ENCODE measurements at regions not wholly inside any gene's neighbourhood (a gene's known extent, or its start where the extent isn't known, plus 50 kb on each side); places are given as distances from the start of the nearest gene placed in this dataset.

DNA sequence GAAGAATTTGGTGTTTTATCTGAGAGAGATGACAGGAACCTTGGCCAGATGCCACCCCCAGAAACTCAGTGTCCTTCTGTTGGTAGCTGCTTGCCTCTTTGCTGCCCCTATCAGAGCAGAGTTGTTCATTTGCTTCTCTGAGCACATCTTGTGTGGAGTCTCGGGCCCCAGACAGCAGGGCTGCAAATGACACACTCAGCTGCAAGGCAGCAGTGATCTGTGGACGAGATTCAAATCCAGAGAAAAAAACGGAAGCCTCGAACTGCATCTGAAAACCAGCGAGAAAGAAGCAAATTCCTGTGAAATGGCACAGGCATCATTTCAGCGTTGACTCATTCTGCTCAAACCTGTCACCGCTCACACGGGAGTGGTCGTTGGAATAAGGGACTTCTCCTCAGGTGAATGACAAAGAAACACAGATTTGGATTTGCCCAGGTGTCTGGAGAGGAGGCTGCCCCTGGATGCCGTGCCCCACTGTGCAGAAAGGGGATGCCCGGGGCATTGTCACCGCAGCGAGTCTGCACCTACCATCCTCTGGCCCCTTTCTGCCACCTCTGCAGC is 144.7 kb downstream of the PFKFB3 start:
- no peak overlapping the region for H3K27ac ChIP-seq (ENCODE audit: low read depth, low read length)
- no peak overlapping the region for H3K4me2 ChIP-seq (ENCODE audit: insufficient read depth in 1 of 2, low read depth in 2 of 2, low read length in 2 of 2)
- H3K9ac ChIP-seq (replicated peaks in 1 of 4; ENCODE audit: extremely low read depth in 1 of 4, low read depth in 3 of 4, low read length in 3 of 4), result no peak overlapping the region
- no peak overlapping the region for H2AK5ac ChIP-seq (ENCODE audit: low read depth, low read length)
- H2AFZ ChIP-seq (ENCODE audit: low read length), result no peak overlapping the region
- H3K18ac ChIP-seq (ENCODE audit: extremely low read depth, low read length), result no peak overlapping the region
- no peaks in the 10 kb centered on the region for H4K20me1 ChIP-seq (replicated peaks in 1 of 2; ENCODE audit: control insufficient read depth in 1 of 2, insufficient read depth in 2 of 2, low read length in 2 of 2)
- H4K5ac ChIP-seq (ENCODE audit: insufficient read length, low read depth, low read length), result no peak overlapping the region
- no peak overlapping the region for H4K8ac ChIP-seq (ENCODE audit: extremely low read depth, insufficient read depth, low read length)
- no peak for TF ChIP-seq GTF2F1 (IDR thresholded peaks at IDR 0.05; ENCODE audit: borderline replicate concordance, low read depth, low read length)
- no peak for TF ChIP-seq SP4 (IDR thresholded peaks at IDR 0.05; ENCODE audit: low read length)
- no peak for TF ChIP-seq ATF2 (IDR thresholded peaks at IDR 0.05; ENCODE audit: low read length)
- no peak for TF ChIP-seq BCL11A (IDR thresholded peaks at IDR 0.05; ENCODE audit: low read depth in 2 of 2, low read length in 2 of 2)
- no peak for TF ChIP-seq SIN3A (conservative IDR thresholded peaks at IDR 0.05 in 1 of 2, IDR thresholded peaks at IDR 0.05 in 1 of 2; ENCODE audit: low read depth in 1 of 2, low read length in 2 of 2)
- no peaks in the 10 kb centered on the region for H3K79me1 ChIP-seq (ENCODE audit: low read depth, low read length)
- no peak overlapping the region for H3K14ac ChIP-seq (ENCODE audit: insufficient read length)
- no peaks in the 10 kb centered on the region for H3K27me3 ChIP-seq (replicated peaks in 1 of 4; ENCODE audit: control insufficient read depth in 3 of 4, extremely low read depth in 1 of 4, insufficient read depth in 3 of 4, low read length in 3 of 4)
- H2BK12ac ChIP-seq (ENCODE audit: low read depth, low read length), result no peak overlapping the region
- no peak overlapping the region for H3K23ac ChIP-seq (ENCODE audit: insufficient read length)
- no peak overlapping the region for H2BK120ac ChIP-seq (replicated peaks; ENCODE audit: low read depth, low read length)
- H3K9me3 ChIP-seq (ENCODE audit: insufficient read depth in 2 of 2, low read depth in 1 of 2, low read length in 1 of 2), result no peaks in the 10 kb centered on the region
- FAIRE-seq, result no peak
- H3K79me2 ChIP-seq (ENCODE audit: control insufficient read depth in 1 of 2, insufficient read depth in 2 of 2, low read length in 2 of 2), result no peaks in the 10 kb centered on the region
- no peak overlapping the region for H4K91ac ChIP-seq (replicated peaks; ENCODE audit: insufficient read length, low read length)
- no peak overlapping the region for H2BK15ac ChIP-seq (ENCODE audit: low read length)
- H2BK20ac ChIP-seq (ENCODE audit: low read length), result no peak overlapping the region
- no peak overlapping the region for H3K56ac ChIP-seq (replicated peaks; ENCODE audit: insufficient read length, low read depth, low read length)
- no peak for DNase-seq (ENCODE audit: low read depth in 1 of 2, low spot score in 2 of 2)
- H3K4me1 ChIP-seq (replicated peaks in 1 of 4; ENCODE audit: control insufficient read depth in 3 of 4, insufficient read depth in 4 of 4, low read length in 3 of 4), result no peaks in the 10 kb centered on the region
- H3K4me3 ChIP-seq (ENCODE audit: extremely low read depth in 1 of 4, insufficient read depth in 2 of 4, low read depth in 3 of 4, low read length in 4 of 4), result no peak overlapping the region
- H2BK5ac ChIP-seq (ENCODE audit: low read depth, low read length), result no peak overlapping the region
- ChIA-PET POLR2A (ENCODE audit: partially characterized antibody) (no interaction called here), CTCF (ENCODE audit: partially characterized antibody) (no interaction called here)
- H3K23me2 ChIP-seq (ENCODE audit: low read depth, low read length), result peaks cover 6% of the 10 kb centered on the region; the same call in 1 of the 2 replicates
- H3K36me3 ChIP-seq (ENCODE audit: control insufficient read depth in 2 of 4, insufficient read depth in 4 of 4, low read length in 3 of 4), result no peaks in the 10 kb centered on the region
- WGBS, 2 experiments (ENCODE audit: extremely low coverage in 1 of 2, insufficient coverage in 1 of 2, insufficient read length in 1 of 2, insufficient replicate concordance in 2 of 2, low coverage in 1 of 2, low lambda C conversion rate in 2 of 2, missing lambda C conversion rate in 1 of 2), result 88% methylated on average over 13 of the region's 13 CpGs; no CpG with 5 or more reads in 1 of the 2 experiments
- H3K4ac ChIP-seq (replicated peaks; ENCODE audit: insufficient read length, low read depth, low read length), result no peak overlapping the region

All from H1 (cell line).